SK-N-MC (cell line): ENCODE measurements at regions not wholly inside any gene's neighbourhood (a gene's known extent, or its start where the extent isn't known, plus 50 kb on each side); places are given as distances from the start of the nearest gene placed in this dataset.

Source experiments
- EZH2 ChIP-seq: fragments of 200-600 bp; sonication (generic); IDR thresholded peaks from one replicate; pipeline ENCODE4 v1.6.1; 2017; ENCODE audit warnings: antibody characterized with exemption
- POLR2AphosphoS5 ChIP-seq: IDR thresholded peaks from 2 replicates; pipeline ENCODE4 v1.6.1; 2012; ENCODE audit warnings: mild to moderate bottlenecking, low read depth, low read length, borderline replicate concordance

- TF ChIP-seq EZH2 = no peak
- TF ChIP-seq POLR2AphosphoS5 = no peak
Observed at GRCh38 chr11:134750619-134751018, 338.6 kb upstream of the B3GAT1 start.
